Pancreas (tissue), 10 donors: ENCODE measurements at regions not wholly inside any gene's neighbourhood (a gene's known extent, or its start where the extent isn't known, plus 50 kb on each side); places are given as distances from the start of the nearest gene placed in this dataset.
"Not testable (repeated sequence)": the region's sequence is repeated elsewhere in the genome, so short reads cannot be mapped to it uniquely, and the experiment has no call there.

Experiments
- ATAC-seq, 4 donors: fragments of 200-7000 bp; cut with Tn5 transposase; one replicate each; pipeline versions ENCODE4 v1.8.0 to v1.9.1; 2020; ENCODE audit warnings: mild to moderate bottlenecking in 4 of 4, moderate library complexity in 4 of 4
- DNase-seq, 6 donors: peaks; one replicate each; pipeline ENCODE4 v3.0.0-alpha.2; 2020
- FAIRE-seq: peaks from 2 replicates; lab custom pipeline; 2012; peaks lifted over from hg19 to GRCh38; lab: Jason Lieb, UNC
- H3K27ac ChIP-seq, 4 donors: fragments of 200-600 bp; sonication (generic); 1 replicate in 3 of 4; 2 replicates in 1 of 4; pipeline versions ENCODE4 v1.5.0 to v1.8.0; 2020
- H3K27me3 ChIP-seq, 4 donors: fragments of 200-600 bp; one replicate each; pipeline ENCODE4 v1.8.0; 2021
- H3K36me3 ChIP-seq, 3 donors: fragments of 200-600 bp; sonication (generic) in 1 of 3; one replicate each; pipeline versions ENCODE4 v1.5.0 to v1.8.0; 2020 to 2021
- H3K4me1 ChIP-seq, 3 donors: fragments of 200-600 bp; one replicate each; pipeline ENCODE4 v1.8.0; 2021
- H3K4me3 ChIP-seq, 4 donors: fragments of 200-600 bp; sonication (generic) in 2 of 4; one replicate each; pipeline versions ENCODE4 v1.5.0 to v1.8.0; 2020 to 2021
- H3K9me3 ChIP-seq, 4 donors: fragments of 200-600 bp; one replicate each; pipeline ENCODE4 v1.8.0; 2021
- CTCF ChIP-seq, 4 donors: fragments of 200-600 bp; sonication (generic) in 3 of 4; IDR thresholded peaks; one replicate each; pipeline versions ENCODE4 v1.5.0 to v1.8.0; 2021; ENCODE audit warnings: antibody characterized with exemption in 4 of 4
- WGBS, 2 donors: extraction: QIAGEN DNeasy Blood & Tissue Kit; methylation state at CpG; one replicate each; pipeline ENCODE4 v1.1.7; 2013; 5-methylcytosine and 5-hydroxymethylcytosine counted together
- intact Hi-C, 3 donors: fragments of 100-400 bp; cut with DNase I; formaldehyde crosslinking; loops; one replicate each; pipeline versions ENCODE4 v1.11.1 to v1.14.2; 2022
- donor health status: healthy with polysubstance abuse.
- donor health status: DM: no; HTN: no; CAD: no; lungs with moderate emphysema.
- donor health status: DM: no; HTN: no; CAD: no.
- donor health status: control.
- donor health status: control.
- donor health status: Bipolar disorder and iron deficiency.
- donor health status: DM: yes; HTN: yes; CAD: no.
- donor health status: DM: no; HTN: no; CAD: no.
- donor health status: DM: no; HTN: no; CAD: no.
- donor health status: DM: yes; HTN: yes; CAD: no.

GRCh38 chr5:36502608-36503007, 103.8 kb upstream of the SLC1A3 start:
- peaks cover 0 to 4% (median 4%) of the 10 kb centered on the region in 3 donors for H3K4me1 ChIP-seq
- ATAC-seq (peak in 3 of 4 donors; percentile 41 to 72 (median 65)), DNase-seq (peak in 1 of 6 donors; percentile 13), FAIRE-seq (no peak)
- no peak overlapping the region for H3K27ac ChIP-seq
- no peaks in the 10 kb centered on the region for H3K9me3 ChIP-seq
- intact Hi-C loops = loop anchor here in 2 of 3 donors (10.0 kb wide), 2 partner anchors 88 to 192 kb away; no protein-coding TSS in a partner anchor
- no peaks in the 10 kb centered on the region for H3K36me3 ChIP-seq
- no peak overlapping the region for H3K4me3 ChIP-seq
- TF ChIP-seq CTCF (IDR thresholded peaks at IDR 0.05) = no peak
- WGBS, 2 donors = 27 to 34% methylated on average over 6 of the region's 6 CpGs
- H3K27me3 ChIP-seq = no peaks in the 10 kb centered on the region

- Histone ChIP-seq H3K27ac (no peak overlapping the region), H3K4me1 (peaks cover 0 to 4% (median 4%) of the 10 kb centered on the region in 3 donors), H3K4me3 (no peak overlapping the region), H3K27me3 (no peaks in the 10 kb centered on the region), H3K36me3 (no peaks in the 10 kb centered on the region), H3K9me3 (no peaks in the 10 kb centered on the region)
- TF ChIP-seq CTCF (IDR thresholded peaks at IDR 0.05) = no peak
- DNase-seq (no peak), FAIRE-seq (no peak), ATAC-seq (no peak)
- intact Hi-C loops = loop anchor here in 2 of 3 donors (5.0 to 10.0 kb wide), 3 partner anchors 88 to 190 kb away; no protein-coding TSS in a partner anchor
Observed at GRCh38 chr5:36505021-36505420, 101.4 kb upstream of the SLC1A3 start.

- no peak overlapping the region for H3K27ac ChIP-seq
- H3K9me3 ChIP-seq = no peaks in the 10 kb centered on the region
- H3K36me3 ChIP-seq = no peaks in the 10 kb centered on the region
- 39 to 48% methylated on average over 6 of the region's 6 CpGs for WGBS, 2 donors
- peak; percentile 37 to 84 (median 76) for TF ChIP-seq CTCF (IDR thresholded peaks at IDR 0.05)
- FAIRE-seq (peak; percentile 23), DNase-seq (peak; percentile 43 to 91 (median 72)), ATAC-seq (peak; percentile 46 to 87 (median 80))
- H3K4me1 ChIP-seq = peaks cover 0 to 4% (median 4%) of the 10 kb centered on the region in 3 donors
- H3K4me3 ChIP-seq = no peak overlapping the region
- intact Hi-C loops = loop anchor here in 2 of 3 donors (5.0 to 10.0 kb wide), 3 partner anchors 90 to 187 kb away; no protein-coding TSS in a partner anchor
- H3K27me3 ChIP-seq = no peaks in the 10 kb centered on the region
Observed at GRCh38 chr5:36507332-36507952, 99.0 kb upstream of the SLC1A3 start.

GRCh38 chr5:36508331-36508730, 98.1 kb upstream of the SLC1A3 start:
- H3K36me3 ChIP-seq, H3K4me1 ChIP-seq, H3K27me3 ChIP-seq, H3K27ac ChIP-seq, H3K4me3 ChIP-seq, ATAC-seq, DNase-seq, FAIRE-seq, H3K9me3 ChIP-seq: not testable (repeated sequence)
- WGBS, 2 donors = 23 to 27% methylated on average over 5 of the region's 5 CpGs
- intact Hi-C loops = loop anchor here in 2 of 3 donors (5.0 to 10.0 kb wide), 3 partner anchors 91 to 186 kb away; no protein-coding TSS in a partner anchor

GRCh38 chr5:36513647-36514046, 92.8 kb upstream of the SLC1A3 start:
- DNase-seq, H3K4me3 ChIP-seq, H3K36me3 ChIP-seq, H3K4me1 ChIP-seq, H3K27me3 ChIP-seq, FAIRE-seq, ATAC-seq, intact Hi-C loops, H3K9me3 ChIP-seq, H3K27ac ChIP-seq: not testable (repeated sequence)
- WGBS, 2 donors = 77 to 94% methylated on average over 3 of the region's 3 CpGs

GRCh38 chr5:36519881-36520280, 86.5 kb upstream of the SLC1A3 start:
- ATAC-seq = no peak
- FAIRE-seq = no peak
- no peak for TF ChIP-seq CTCF (IDR thresholded peaks at IDR 0.05)
- no peaks in the 10 kb centered on the region for H3K4me1 ChIP-seq
- no peak overlapping the region for H3K4me3 ChIP-seq
- H3K27ac ChIP-seq = no peak overlapping the region
- H3K36me3 ChIP-seq = no peaks in the 10 kb centered on the region
- DNase-seq = no peak
- no peaks in the 10 kb centered on the region for H3K27me3 ChIP-seq
- 87 to 88% methylated on average over 2 of the region's 2 CpGs for WGBS, 2 donors
- intact Hi-C loops = no loop called here
- no peaks in the 10 kb centered on the region for H3K9me3 ChIP-seq
